OCI-LY7 (cell line): ENCODE measurements at regions not wholly inside any gene's neighbourhood (a gene's known extent, or its start where the extent isn't known, plus 50 kb on each side); places are given as distances from the start of the nearest gene placed in this dataset.

Experiments
- EZH2phosphoT487 ChIP-seq: fragments of 200-600 bp; sonication (generic); IDR thresholded peaks from 2 replicates; pipeline ENCODE4 v1.6.1; 2018; ENCODE audit warnings: low read depth, borderline replicate concordance, mild to moderate bottlenecking, mixed run types, antibody characterized with exemption, low read length, moderate library complexity, mixed read lengths
- TF ChIP-seq, protein P1 (sequence below): fragments of 200-600 bp; sonication (generic); conservative IDR thresholded peaks from 2 replicates; pipeline ENCODE4 v1.5.1; 2014; ENCODE audit warnings: mild to moderate bottlenecking, antibody characterized with exemption, low read length, moderate library complexity, mixed read lengths

DNA sequence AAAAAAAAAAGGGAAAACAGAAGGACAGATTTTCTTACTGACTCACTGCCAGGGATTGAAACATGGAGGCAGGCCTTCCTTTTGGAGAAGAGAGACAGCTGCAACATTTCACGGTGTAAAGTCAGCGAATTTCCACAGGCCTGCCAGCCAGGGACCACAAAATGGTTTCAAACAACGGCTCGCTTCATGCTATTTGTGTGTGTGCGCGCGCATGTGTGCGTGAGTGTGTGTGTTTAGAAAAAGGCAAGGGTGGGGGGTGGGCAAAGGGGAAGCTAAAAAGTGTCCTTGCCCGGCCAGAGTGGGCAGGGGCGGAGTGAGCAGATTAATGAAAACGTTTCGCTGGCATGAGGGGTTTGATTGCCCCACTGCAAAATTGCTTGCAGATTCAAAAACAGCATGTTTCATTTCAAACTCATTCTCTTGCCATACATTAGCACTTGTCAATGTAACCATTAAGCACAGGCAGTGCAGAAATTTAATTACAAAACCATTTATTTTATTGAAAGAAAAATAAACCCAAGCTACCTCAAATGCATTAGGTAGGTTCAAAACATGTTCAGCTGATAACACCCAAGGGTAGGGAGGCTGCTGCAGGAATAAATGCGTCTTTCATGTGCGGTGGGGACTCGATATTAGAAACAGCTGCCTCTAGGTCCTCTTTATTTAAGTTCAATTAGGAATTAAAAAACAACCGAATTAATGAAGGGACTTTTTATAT, 182.1 kb upstream of the SIX2 start:
- TF ChIP-seq, protein P1, sequence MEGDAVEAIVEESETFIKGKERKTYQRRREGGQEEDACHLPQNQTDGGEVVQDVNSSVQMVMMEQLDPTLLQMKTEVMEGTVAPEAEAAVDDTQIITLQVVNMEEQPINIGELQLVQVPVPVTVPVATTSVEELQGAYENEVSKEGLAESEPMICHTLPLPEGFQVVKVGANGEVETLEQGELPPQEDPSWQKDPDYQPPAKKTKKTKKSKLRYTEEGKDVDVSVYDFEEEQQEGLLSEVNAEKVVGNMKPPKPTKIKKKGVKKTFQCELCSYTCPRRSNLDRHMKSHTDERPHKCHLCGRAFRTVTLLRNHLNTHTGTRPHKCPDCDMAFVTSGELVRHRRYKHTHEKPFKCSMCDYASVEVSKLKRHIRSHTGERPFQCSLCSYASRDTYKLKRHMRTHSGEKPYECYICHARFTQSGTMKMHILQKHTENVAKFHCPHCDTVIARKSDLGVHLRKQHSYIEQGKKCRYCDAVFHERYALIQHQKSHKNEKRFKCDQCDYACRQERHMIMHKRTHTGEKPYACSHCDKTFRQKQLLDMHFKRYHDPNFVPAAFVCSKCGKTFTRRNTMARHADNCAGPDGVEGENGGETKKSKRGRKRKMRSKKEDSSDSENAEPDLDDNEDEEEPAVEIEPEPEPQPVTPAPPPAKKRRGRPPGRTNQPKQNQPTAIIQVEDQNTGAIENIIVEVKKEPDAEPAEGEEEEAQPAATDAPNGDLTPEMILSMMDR, result no peak
- TF ChIP-seq EZH2phosphoT487, result no peak
